ENCODE measurements at regions not wholly inside any gene's neighbourhood (a gene's known extent, or its start where the extent isn't known, plus 50 kb on each side); places are given as distances from the start of the nearest gene placed in this dataset.

- TF ChIP-seq, protein P1, sequence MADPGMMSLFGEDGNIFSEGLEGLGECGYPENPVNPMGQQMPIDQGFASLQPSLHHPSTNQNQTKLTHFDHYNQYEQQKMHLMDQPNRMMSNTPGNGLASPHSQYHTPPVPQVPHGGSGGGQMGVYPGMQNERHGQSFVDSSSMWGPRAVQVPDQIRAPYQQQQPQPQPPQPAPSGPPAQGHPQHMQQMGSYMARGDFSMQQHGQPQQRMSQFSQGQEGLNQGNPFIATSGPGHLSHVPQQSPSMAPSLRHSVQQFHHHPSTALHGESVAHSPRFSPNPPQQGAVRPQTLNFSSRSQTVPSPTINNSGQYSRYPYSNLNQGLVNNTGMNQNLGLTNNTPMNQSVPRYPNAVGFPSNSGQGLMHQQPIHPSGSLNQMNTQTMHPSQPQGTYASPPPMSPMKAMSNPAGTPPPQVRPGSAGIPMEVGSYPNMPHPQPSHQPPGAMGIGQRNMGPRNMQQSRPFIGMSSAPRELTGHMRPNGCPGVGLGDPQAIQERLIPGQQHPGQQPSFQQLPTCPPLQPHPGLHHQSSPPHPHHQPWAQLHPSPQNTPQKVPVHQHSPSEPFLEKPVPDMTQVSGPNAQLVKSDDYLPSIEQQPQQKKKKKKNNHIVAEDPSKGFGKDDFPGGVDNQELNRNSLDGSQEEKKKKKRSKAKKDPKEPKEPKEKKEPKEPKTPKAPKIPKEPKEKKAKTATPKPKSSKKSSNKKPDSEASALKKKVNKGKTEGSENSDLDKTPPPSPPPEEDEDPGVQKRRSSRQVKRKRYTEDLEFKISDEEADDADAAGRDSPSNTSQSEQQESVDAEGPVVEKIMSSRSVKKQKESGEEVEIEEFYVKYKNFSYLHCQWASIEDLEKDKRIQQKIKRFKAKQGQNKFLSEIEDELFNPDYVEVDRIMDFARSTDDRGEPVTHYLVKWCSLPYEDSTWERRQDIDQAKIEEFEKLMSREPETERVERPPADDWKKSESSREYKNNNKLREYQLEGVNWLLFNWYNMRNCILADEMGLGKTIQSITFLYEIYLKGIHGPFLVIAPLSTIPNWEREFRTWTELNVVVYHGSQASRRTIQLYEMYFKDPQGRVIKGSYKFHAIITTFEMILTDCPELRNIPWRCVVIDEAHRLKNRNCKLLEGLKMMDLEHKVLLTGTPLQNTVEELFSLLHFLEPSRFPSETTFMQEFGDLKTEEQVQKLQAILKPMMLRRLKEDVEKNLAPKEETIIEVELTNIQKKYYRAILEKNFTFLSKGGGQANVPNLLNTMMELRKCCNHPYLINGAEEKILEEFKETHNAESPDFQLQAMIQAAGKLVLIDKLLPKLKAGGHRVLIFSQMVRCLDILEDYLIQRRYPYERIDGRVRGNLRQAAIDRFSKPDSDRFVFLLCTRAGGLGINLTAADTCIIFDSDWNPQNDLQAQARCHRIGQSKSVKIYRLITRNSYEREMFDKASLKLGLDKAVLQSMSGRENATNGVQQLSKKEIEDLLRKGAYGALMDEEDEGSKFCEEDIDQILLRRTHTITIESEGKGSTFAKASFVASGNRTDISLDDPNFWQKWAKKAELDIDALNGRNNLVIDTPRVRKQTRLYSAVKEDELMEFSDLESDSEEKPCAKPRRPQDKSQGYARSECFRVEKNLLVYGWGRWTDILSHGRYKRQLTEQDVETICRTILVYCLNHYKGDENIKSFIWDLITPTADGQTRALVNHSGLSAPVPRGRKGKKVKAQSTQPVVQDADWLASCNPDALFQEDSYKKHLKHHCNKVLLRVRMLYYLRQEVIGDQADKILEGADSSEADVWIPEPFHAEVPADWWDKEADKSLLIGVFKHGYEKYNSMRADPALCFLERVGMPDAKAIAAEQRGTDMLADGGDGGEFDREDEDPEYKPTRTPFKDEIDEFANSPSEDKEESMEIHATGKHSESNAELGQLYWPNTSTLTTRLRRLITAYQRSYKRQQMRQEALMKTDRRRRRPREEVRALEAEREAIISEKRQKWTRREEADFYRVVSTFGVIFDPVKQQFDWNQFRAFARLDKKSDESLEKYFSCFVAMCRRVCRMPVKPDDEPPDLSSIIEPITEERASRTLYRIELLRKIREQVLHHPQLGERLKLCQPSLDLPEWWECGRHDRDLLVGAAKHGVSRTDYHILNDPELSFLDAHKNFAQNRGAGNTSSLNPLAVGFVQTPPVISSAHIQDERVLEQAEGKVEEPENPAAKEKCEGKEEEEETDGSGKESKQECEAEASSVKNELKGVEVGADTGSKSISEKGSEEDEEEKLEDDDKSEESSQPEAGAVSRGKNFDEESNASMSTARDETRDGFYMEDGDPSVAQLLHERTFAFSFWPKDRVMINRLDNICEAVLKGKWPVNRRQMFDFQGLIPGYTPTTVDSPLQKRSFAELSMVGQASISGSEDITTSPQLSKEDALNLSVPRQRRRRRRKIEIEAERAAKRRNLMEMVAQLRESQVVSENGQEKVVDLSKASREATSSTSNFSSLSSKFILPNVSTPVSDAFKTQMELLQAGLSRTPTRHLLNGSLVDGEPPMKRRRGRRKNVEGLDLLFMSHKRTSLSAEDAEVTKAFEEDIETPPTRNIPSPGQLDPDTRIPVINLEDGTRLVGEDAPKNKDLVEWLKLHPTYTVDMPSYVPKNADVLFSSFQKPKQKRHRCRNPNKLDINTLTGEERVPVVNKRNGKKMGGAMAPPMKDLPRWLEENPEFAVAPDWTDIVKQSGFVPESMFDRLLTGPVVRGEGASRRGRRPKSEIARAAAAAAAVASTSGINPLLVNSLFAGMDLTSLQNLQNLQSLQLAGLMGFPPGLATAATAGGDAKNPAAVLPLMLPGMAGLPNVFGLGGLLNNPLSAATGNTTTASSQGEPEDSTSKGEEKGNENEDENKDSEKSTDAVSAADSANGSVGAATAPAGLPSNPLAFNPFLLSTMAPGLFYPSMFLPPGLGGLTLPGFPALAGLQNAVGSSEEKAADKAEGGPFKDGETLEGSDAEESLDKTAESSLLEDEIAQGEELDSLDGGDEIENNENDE (IDR thresholded peaks at IDR 0.05; ENCODE audit: insufficient replicate concordance, low read length), result no peak
- no peak for TF ChIP-seq MAFK (IDR thresholded peaks at IDR 0.05; ENCODE audit: low read depth, low read length)
Measured at GRCh38 chr5:154614595-154614994, 136.6 kb upstream of the HAND1 start (continued).
